GM23338 (cell line): ENCODE measurements at regions not wholly inside any gene's neighbourhood (a gene's known extent, or its start where the extent isn't known, plus 50 kb on each side); places are given as distances from the start of the nearest gene placed in this dataset.

Experiments
- CREB1 ChIP-seq: fragments of 250-450 bp; sonication (Bioruptor Pico); IDR thresholded peaks from 2 replicates; pipeline ENCODE4 v1.5.0; 2020; ENCODE audit warnings: low read depth, mild to moderate bottlenecking, moderate library complexity
- EZH2 ChIP-seq: fragments of 200-600 bp; sonication (generic); IDR thresholded peaks from one replicate; pipeline ENCODE4 v1.8.0; 2017; ENCODE audit warnings: antibody characterized with exemption, mild to moderate bottlenecking, low read depth; ENCODE audit not compliant: unreplicated experiment
- EZH2phosphoT487 ChIP-seq: fragments of 200-600 bp; sonication (generic); IDR thresholded peaks from one replicate; pipeline ENCODE4 v1.8.1; 2018; ENCODE audit warnings: antibody characterized with exemption; ENCODE audit not compliant: unreplicated experiment
- JUNB ChIP-seq: IDR thresholded peaks from one replicate; pipeline ENCODE4 v1.6.1; 2016; ENCODE audit warnings: antibody characterized with exemption; ENCODE audit not compliant: unreplicated experiment
- NANOG ChIP-seq: IDR thresholded peaks from 2 replicates; pipeline ENCODE4 v1.6.1; 2016; ENCODE audit warnings: antibody characterized with exemption, borderline replicate concordance
- POLR2AphosphoS5 ChIP-seq: IDR thresholded peaks from 2 replicates; pipeline ENCODE4 v1.6.1; 2016; ENCODE audit warnings: antibody characterized with exemption, low read depth
- REST ChIP-seq: IDR thresholded peaks from one replicate; pipeline ENCODE4 v1.6.1; 2018; ENCODE audit warnings: antibody characterized with exemption; ENCODE audit not compliant: unreplicated experiment
- STAT1 ChIP-seq: IDR thresholded peaks from one replicate; pipeline ENCODE4 v1.6.1; 2016; ENCODE audit warnings: antibody characterized with exemption; ENCODE audit not compliant: unreplicated experiment
- ZNF114 ChIP-seq: fragments of 250-450 bp; sonication (Bioruptor Pico); IDR thresholded peaks from 2 replicates; pipeline ENCODE4 v1.5.0; 2020; ENCODE audit warnings: mild to moderate bottlenecking, moderate library complexity
- ZNF331 ChIP-seq: fragments of 250-450 bp; sonication (Bioruptor Pico); IDR thresholded peaks from 2 replicates; pipeline ENCODE4 v1.5.0; 2020; ENCODE audit warnings: low read depth, mild to moderate bottlenecking, moderate library complexity
- TF ChIP-seq, protein P1 (sequence below), 2 experiments: fragments of 200-600 bp in 1 of 2; sonication (generic) in 1 of 2; conservative IDR thresholded peaks; 2 replicates each; pipeline versions ENCODE4 v1.5.1 to v1.6.1; 2016 to 2017; ENCODE audit warnings: antibody characterized with exemption in 2 of 2, low read depth in 2 of 2, mild to moderate bottlenecking in 2 of 2, moderate library complexity in 1 of 2
- TF ChIP-seq, protein P2 (sequence below): IDR thresholded peaks from 2 replicates; pipeline ENCODE4 v1.6.1; 2016; ENCODE audit warnings: antibody characterized with exemption

DNA sequence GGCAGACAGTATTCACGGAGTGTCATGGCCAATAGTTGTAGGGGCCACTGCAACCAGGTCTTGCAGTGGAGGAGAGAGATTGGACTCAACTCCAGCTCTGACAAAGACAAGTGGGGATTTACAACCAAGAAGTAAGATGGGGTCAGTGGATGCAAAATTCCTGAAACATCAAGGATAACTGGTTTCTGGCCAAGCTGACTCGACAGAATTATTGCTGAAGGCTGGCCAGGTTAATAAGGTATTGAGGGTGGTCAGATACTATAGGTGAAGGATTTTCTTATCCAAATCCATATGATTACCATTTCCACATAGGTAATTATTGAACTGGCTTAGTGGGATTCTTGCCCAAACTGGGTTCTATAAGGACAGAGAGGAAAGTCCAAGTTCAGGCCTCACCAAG is 64.9 kb upstream of the FOXG1 start:
- TF ChIP-seq, protein P1, sequence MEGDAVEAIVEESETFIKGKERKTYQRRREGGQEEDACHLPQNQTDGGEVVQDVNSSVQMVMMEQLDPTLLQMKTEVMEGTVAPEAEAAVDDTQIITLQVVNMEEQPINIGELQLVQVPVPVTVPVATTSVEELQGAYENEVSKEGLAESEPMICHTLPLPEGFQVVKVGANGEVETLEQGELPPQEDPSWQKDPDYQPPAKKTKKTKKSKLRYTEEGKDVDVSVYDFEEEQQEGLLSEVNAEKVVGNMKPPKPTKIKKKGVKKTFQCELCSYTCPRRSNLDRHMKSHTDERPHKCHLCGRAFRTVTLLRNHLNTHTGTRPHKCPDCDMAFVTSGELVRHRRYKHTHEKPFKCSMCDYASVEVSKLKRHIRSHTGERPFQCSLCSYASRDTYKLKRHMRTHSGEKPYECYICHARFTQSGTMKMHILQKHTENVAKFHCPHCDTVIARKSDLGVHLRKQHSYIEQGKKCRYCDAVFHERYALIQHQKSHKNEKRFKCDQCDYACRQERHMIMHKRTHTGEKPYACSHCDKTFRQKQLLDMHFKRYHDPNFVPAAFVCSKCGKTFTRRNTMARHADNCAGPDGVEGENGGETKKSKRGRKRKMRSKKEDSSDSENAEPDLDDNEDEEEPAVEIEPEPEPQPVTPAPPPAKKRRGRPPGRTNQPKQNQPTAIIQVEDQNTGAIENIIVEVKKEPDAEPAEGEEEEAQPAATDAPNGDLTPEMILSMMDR (conservative IDR thresholded peaks at IDR 0.05; ENCODE audit: low read depth in 2 of 2), result no peak
- TF ChIP-seq EZH2phosphoT487, result no peak
- no peak for TF ChIP-seq POLR2AphosphoS5
- no peak for TF ChIP-seq EZH2
- TF ChIP-seq CREB1 (CRISPR knock-in tag), result no peak
- TF ChIP-seq REST, result no peak
- TF ChIP-seq JUNB, result no peak
- TF ChIP-seq ZNF331 (CRISPR knock-in tag), result no peak
- TF ChIP-seq, protein P2, sequence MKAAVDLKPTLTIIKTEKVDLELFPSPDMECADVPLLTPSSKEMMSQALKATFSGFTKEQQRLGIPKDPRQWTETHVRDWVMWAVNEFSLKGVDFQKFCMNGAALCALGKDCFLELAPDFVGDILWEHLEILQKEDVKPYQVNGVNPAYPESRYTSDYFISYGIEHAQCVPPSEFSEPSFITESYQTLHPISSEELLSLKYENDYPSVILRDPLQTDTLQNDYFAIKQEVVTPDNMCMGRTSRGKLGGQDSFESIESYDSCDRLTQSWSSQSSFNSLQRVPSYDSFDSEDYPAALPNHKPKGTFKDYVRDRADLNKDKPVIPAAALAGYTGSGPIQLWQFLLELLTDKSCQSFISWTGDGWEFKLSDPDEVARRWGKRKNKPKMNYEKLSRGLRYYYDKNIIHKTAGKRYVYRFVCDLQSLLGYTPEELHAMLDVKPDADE, result no peak
- TF ChIP-seq STAT1, result no peak
- no peak for TF ChIP-seq NANOG
- no peak for TF ChIP-seq ZNF114 (CRISPR knock-in tag)
